ENCODE measurements at regions not wholly inside any gene's neighbourhood (a gene's known extent, or its start where the extent isn't known, plus 50 kb on each side); places are given as distances from the start of the nearest gene placed in this dataset.

- TF ChIP-seq CTCF (conservative IDR thresholded peaks at IDR 0.05): no peak
- TF ChIP-seq ZFX (IDR thresholded peaks at IDR 0.05): no peak
Measured at GRCh38 chrX:97820170-97820569, 936.5 kb downstream of the RPA4 start.
